ENCODE measurements at regions not wholly inside any gene's neighbourhood (a gene's known extent, or its start where the extent isn't known, plus 50 kb on each side); places are given as distances from the start of the nearest gene placed in this dataset.

- no peak overlapping the region for H3K4me3 ChIP-seq (ENCODE audit: low read depth, poor library complexity, severe bottlenecking)
- DNase-seq (ENCODE audit: low spot score in 2 of 2) = peak in 1 of 2 donors; percentile 75
- WGBS, 2 donors = 90 to 93% methylated on average over 13 of the region's 13 CpGs
- TF ChIP-seq POLR2A (IDR thresholded peaks at IDR 0.05) (no peak), CTCF (IDR thresholded peaks at IDR 0.05) (no peak)
- intact Hi-C loops (cut with DNase I; ENCODE audit: low total_unique reads) = no loop called here
These were observed 412.8 kb upstream of the IRX4 start for GRCh38 chr5:2295476-2295875.

GRCh38 chr5:2293906-2294305 is 411.2 kb upstream of the IRX4 start:
- no peak for TF ChIP-seq POLR2A (IDR thresholded peaks at IDR 0.05)
- no peak for TF ChIP-seq CTCF (IDR thresholded peaks at IDR 0.05)
- DNase-seq (ENCODE audit: low spot score in 2 of 2) = peak in 1 of 2 donors; percentile 48
- intact Hi-C loops (cut with DNase I; ENCODE audit: low total_unique reads) = no loop called here
- H3K4me3 ChIP-seq (ENCODE audit: low read depth, poor library complexity, severe bottlenecking) = no peak overlapping the region
- WGBS, 2 donors = 69 to 76% methylated on average over 9 of the region's 9 CpGs

- intact Hi-C loops (cut with DNase I; ENCODE audit: low total_unique reads) = no loop called here
- TF ChIP-seq CTCF (IDR thresholded peaks at IDR 0.05) (no peak), POLR2A (IDR thresholded peaks at IDR 0.05) (no peak)
- H3K4me3 ChIP-seq (ENCODE audit: low read depth, poor library complexity, severe bottlenecking) = no peak overlapping the region
- 95 to 96% methylated on average over 18 to 19 of the region's 19 CpGs for WGBS, 2 donors
- peak in 1 of 2 donors; percentile 73 for DNase-seq (ENCODE audit: low spot score in 2 of 2)
These were observed 408.6 kb upstream of the IRX4 start for GRCh38 chr5:2291146-2291840.

- intact Hi-C loops (cut with DNase I; ENCODE audit: low total_unique reads) = no loop called here
- 94 to 96% methylated on average over 8 of the region's 8 CpGs for WGBS, 2 donors
- TF ChIP-seq CTCF (IDR thresholded peaks at IDR 0.05) (no peak), POLR2A (IDR thresholded peaks at IDR 0.05) (no peak)
- no peak overlapping the region for H3K4me3 ChIP-seq (ENCODE audit: low read depth, poor library complexity, severe bottlenecking)
- no peak for DNase-seq (ENCODE audit: low spot score in 2 of 2)
These were observed 406.7 kb upstream of the IRX4 start for GRCh38 chr5:2289380-2289779.

- intact Hi-C loops (cut with DNase I; ENCODE audit: low total_unique reads) = no loop called here
- 81 to 83% methylated on average over 16 of the region's 16 CpGs for WGBS, 2 donors
- H3K4me3 ChIP-seq (ENCODE audit: low read depth, poor library complexity, severe bottlenecking) = no peak overlapping the region
- no peak for DNase-seq (ENCODE audit: low spot score in 2 of 2)
- TF ChIP-seq CTCF (IDR thresholded peaks at IDR 0.05) = no peak
- no peak for TF ChIP-seq POLR2A (IDR thresholded peaks at IDR 0.05)
These were observed 406.2 kb upstream of the IRX4 start for GRCh38 chr5:2288968-2289367.

GRCh38 chr5:2288466-2288865 is 405.7 kb upstream of the IRX4 start:
- TF ChIP-seq POLR2A (IDR thresholded peaks at IDR 0.05) (no peak), CTCF (IDR thresholded peaks at IDR 0.05) (no peak)
- no peak for DNase-seq (ENCODE audit: low spot score in 2 of 2)
- H3K4me3 ChIP-seq (ENCODE audit: low read depth, poor library complexity, severe bottlenecking) = no peak overlapping the region
- 79 to 87% methylated on average over 11 of the region's 11 CpGs for WGBS, 2 donors
- intact Hi-C loops (cut with DNase I; ENCODE audit: low total_unique reads) = no loop called here

All from lower leg skin (tissue), 4 donors.